ENCODE measurements at regions not wholly inside any gene's neighbourhood (a gene's known extent, or its start where the extent isn't known, plus 50 kb on each side); places are given as distances from the start of the nearest gene placed in this dataset.

DNA sequence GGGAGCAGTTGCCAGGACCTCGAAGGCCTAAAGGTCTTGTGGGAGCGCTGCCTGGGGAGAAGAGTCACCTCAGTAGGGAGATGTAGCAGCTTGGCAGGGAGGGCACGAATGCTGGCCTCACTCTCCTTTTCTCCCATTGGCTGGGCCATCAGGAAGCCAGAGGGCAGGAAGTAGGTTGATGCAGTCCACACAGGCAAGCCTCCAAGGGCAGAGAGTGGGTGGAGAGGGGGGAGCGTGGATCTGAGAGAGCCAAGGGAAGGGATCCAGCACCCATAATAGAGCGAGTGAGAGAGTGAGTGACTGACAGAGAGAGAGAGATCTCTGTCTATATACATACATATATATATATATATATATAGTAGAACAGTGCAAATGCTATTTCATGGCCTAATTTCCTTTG is 215.3 kb upstream of the LRFN2 start:
- TF ChIP-seq ZNF17 (CRISPR knock-in tag; IDR thresholded peaks at IDR 0.05): no peak
- TF ChIP-seq YY1 (IDR thresholded peaks at IDR 0.05; ENCODE audit: insufficient read depth, insufficient replicate concordance, low read depth, low read length): no peak
- no peak for TF ChIP-seq ZNF776 (CRISPR knock-in tag; IDR thresholded peaks at IDR 0.05)
